Activated CD4-positive, alpha-beta T cell treated with anti-CD3 and anti-CD28 coated beads, Interleukin-2, amount 50 U/mL, for 24 hours (primary cell): ENCODE measurements at regions not wholly inside any gene's neighbourhood (a gene's known extent, or its start where the extent isn't known, plus 50 kb on each side); places are given as distances from the start of the nearest gene placed in this dataset.

Experiments
- DNase-seq, 2 donors: peaks; one replicate each; pipeline ENCODE4 v3.0.0-alpha.2; 2020; ENCODE audit warnings: low read depth in 1 of 2, low spot score in 1 of 2

- DNase-seq: no peak
Observed at GRCh38 chr21:38986806-38987632, 181.3 kb downstream of the ETS2 start.

GRCh38 chr21:38986406-38986805 lies 180.7 kb downstream of the ETS2 start:
- no peak for DNase-seq

GRCh38 chr21:38985568-38986378 lies 180.0 kb downstream of the ETS2 start:
- peak; percentile 13 to 40 for DNase-seq

- no peak for DNase-seq
Observed at GRCh38 chr21:38984982-38985567, 179.3 kb downstream of the ETS2 start.

- no peak for DNase-seq
Observed at GRCh38 chr21:38984568-38984967, 178.8 kb downstream of the ETS2 start.

GRCh38 chr21:38983560-38983959 lies 177.8 kb downstream of the ETS2 start:
- DNase-seq: no peak

GRCh38 chr21:38982804-38983203 lies 177.1 kb downstream of the ETS2 start:
- no peak for DNase-seq

- no peak for DNase-seq
Observed at GRCh38 chr21:38982096-38982495, 176.4 kb downstream of the ETS2 start.

- DNase-seq: no peak
Observed at GRCh38 chr21:38980416-38981313, 174.9 kb downstream of the ETS2 start.

- DNase-seq: no peak
Observed at GRCh38 chr21:38979271-38980121, 173.8 kb downstream of the ETS2 start.

- DNase-seq: no peak
Observed at GRCh38 chr21:38976900-38977299, 171.2 kb downstream of the ETS2 start.

- no peak for DNase-seq
Observed at GRCh38 chr21:38973552-38973951, 167.8 kb downstream of the ETS2 start.

- DNase-seq: no peak
Observed at GRCh38 chr21:38972078-38972477, 166.3 kb downstream of the ETS2 start.

- DNase-seq: no peak
Observed at GRCh38 chr21:38970765-38971164, 165.0 kb downstream of the ETS2 start.

- no peak for DNase-seq
Observed at GRCh38 chr21:38968887-38969543, 163.3 kb downstream of the ETS2 start.

- no peak for DNase-seq
Observed at GRCh38 chr21:38965910-38966504, 160.3 kb downstream of the ETS2 start.

GRCh38 chr21:38965241-38965640 lies 159.5 kb downstream of the ETS2 start:
- no peak for DNase-seq

- no peak for DNase-seq
Observed at GRCh38 chr21:38963006-38963405, 157.3 kb downstream of the ETS2 start.

GRCh38 chr21:38960251-38960650 lies 154.5 kb downstream of the ETS2 start:
- no peak for DNase-seq
